Fibroblast of the aortic adventitia (primary cell): ENCODE measurements at regions not wholly inside any gene's neighbourhood (a gene's known extent, or its start where the extent isn't known, plus 50 kb on each side); places are given as distances from the start of the nearest gene placed in this dataset.

Experiments used
- DNase-seq: peaks from one replicate; pipeline ENCODE4 v3.0.0-alpha.2; 2010; ENCODE audit warnings: low read depth
- H3K4me3 ChIP-seq: 2 replicates; pipeline ENCODE4 v1.5.1; 2011; ENCODE audit warnings: low read depth, mild to moderate bottlenecking, control low read depth, low read length, moderate library complexity
- CTCF ChIP-seq: IDR thresholded peaks from 2 replicates; pipeline ENCODE4 v1.5.1; 2011; ENCODE audit warnings: mild to moderate bottlenecking, low read length, control low read depth, inconsistent platforms; ENCODE audit not compliant: insufficient read depth

DNA sequence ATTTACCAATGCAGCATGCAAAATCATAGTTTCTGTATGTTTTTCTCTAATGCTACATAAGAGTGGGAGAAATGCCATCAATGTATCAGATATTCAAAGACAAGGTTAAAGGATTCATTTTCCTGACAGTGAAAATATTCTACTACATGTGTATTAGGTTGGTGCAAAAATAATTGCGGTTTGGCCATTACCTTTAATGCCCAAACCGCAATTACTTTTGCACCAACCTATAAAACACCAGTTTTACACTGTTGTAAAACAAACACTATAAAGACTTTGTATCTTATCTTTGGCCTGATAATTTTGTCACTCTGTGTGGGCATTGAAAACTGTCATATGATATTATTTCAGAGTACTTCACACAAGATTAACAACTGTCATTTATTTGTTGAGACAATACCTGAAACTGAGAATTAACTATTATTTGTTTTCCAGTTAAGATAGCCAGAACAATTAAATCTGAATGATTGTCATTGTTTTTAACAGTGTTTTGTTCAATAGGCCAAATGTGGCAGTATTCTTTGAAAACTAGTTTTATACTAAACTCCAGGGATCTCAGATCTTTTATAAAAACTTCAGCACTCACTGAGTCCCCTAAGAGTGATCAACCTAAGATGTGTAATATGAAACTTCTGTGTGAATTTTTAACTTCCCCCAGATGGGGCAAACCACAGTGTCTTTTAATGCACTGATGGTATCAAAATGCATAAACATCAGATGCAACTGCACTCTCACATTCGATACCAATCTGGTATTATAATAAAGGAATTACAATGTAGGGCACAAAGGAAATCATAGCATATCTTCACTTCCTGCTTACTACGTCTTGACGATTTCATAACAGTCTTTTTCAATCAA, 53.8 kb upstream of the FBN2 start:
- TF ChIP-seq CTCF: no peak
- DNase-seq: no peak
- H3K4me3 ChIP-seq: no peak overlapping the region

DNA sequence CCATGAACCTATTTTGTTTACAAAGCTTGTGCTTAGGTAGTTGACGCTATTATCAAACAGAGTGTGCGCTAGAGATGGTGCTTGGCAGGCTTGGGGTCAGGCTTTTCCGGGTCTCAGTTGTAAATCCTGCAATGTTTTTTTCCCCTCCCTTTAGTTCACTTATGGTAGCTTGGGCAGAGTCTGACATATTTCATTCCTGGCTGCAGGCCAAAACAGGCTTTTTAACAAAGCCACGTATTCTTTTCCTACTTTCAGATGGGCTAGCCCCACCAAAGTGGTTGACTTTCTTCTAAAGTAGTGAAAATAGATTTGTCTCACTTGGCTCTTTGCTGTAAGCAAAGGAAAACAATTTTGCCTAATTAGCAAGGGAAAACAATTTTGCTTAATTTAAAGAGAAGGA, 58.0 kb upstream of the FBN2 start:
- peak; percentile 37 for DNase-seq
- no peak for TF ChIP-seq CTCF
- no peak overlapping the region for H3K4me3 ChIP-seq

DNA sequence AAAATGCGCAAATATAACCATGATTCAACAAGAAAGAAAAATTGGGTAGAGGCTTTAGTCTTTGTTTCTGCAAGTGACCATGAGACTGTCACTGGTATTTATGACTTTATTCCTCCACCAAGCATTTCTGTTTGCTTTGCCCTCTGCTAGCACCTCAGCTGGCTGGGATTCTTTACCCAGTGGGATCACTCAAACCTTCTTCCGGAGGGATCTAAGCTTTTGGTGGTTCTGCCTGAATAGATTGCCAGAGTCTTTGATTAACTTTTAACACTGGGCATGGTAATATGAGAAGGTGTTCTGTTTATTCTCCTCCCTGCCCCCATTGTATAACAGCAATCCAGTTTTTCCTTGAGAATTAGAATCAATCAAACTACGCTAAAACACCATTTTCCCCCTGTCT, 59.1 kb upstream of the FBN2 start:
- DNase-seq: no peak
- TF ChIP-seq CTCF: no peak
- no peak overlapping the region for H3K4me3 ChIP-seq

DNA sequence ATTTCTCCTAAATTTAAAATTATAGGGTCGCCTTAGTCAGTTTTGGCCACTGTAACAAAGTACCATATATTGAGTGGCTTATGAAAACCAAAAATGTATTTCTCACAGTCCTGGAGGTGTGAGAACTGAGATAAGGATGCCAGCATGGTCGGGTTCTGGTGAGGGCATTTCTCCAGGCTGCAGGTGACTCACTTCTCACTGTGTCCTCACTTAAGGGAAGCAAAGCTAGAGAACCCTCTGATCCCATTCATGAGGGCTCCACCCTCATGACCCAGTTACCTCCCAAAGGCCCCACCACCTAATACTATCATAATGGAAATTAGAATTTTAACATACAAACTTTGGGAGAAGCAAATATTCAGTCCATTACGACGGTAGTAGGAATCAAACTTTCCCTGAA, 75.1 kb upstream of the FBN2 start:
- no peak overlapping the region for H3K4me3 ChIP-seq
- DNase-seq: no peak
- TF ChIP-seq CTCF: no peak

DNA sequence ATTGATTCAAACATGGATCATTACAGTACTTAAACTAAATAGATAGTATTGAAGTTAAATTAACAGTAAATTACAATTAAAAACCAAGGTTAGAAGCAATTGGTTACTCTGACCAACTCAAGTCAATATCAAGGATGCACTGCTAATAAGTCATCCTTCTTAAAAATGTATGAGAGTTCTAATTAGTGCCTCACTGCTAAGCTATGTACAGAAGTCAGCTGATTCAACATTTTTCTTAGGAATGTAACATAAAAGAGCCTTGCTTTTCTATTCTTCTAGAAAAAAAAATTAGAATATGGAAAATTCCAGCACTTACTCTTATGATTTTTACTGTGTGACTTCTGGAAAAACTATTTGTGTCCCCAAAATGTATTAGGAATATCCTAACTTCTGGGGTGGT, 75.7 kb upstream of the FBN2 start:
- TF ChIP-seq CTCF: no peak
- DNase-seq: no peak
- H3K4me3 ChIP-seq: no peak overlapping the region

DNA sequence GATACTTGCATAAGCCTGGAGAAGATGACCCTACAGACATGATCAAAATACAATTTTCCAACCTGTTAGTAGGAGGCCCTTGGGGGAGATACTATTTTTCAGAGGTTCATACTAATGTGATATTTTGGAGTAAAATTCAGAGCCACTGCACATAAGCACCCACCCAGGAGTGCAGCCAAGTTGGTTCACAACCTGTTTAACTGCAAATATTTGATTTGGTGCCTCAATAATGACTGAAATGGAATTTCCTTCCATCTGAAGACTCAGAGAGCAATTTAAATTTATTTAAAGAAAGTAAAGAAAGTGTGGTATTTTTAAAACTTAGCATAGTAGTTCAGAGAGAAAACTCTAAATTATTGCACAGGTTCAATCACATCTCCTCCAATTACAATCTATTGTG, 77.5 kb upstream of the FBN2 start:
- no peak for TF ChIP-seq CTCF
- DNase-seq: no peak
- no peak overlapping the region for H3K4me3 ChIP-seq
